ENCODE measurements at regions not wholly inside any gene's neighbourhood (a gene's known extent, or its start where the extent isn't known, plus 50 kb on each side); places are given as distances from the start of the nearest gene placed in this dataset.

GRCh38 chr2:221006084-221006483 is 566.0 kb downstream of the EPHA4 start:
- Mint-ChIP-seq H3K27ac (ENCODE audit: unreplicated experiment) (no peak overlapping the region), H3K4me3 (no peak overlapping the region), H3K4me1 (no peaks in the 10 kb centered on the region), H3K36me3 (ENCODE audit: low read depth) (no peaks in the 10 kb centered on the region), H3K9me3 (no peaks in the 10 kb centered on the region), H3K27me3 (ENCODE audit: low read depth) (no peaks in the 10 kb centered on the region)
- DNase-seq (ENCODE audit: low read depth, low spot score), result no peak
- no peak for TF ChIP-seq CTCF (conservative IDR thresholded peaks at IDR 0.05)

GRCh38 chr2:221016551-221016950 is 555.6 kb downstream of the EPHA4 start:
- no peaks in the 10 kb centered on the region for H3K27me3 Mint-ChIP-seq (ENCODE audit: low read depth)
- H3K4me1 Mint-ChIP-seq, result no peaks in the 10 kb centered on the region
- no peaks in the 10 kb centered on the region for H3K9me3 Mint-ChIP-seq
- no peaks in the 10 kb centered on the region for H3K36me3 Mint-ChIP-seq (ENCODE audit: low read depth)
- no peak for TF ChIP-seq CTCF (conservative IDR thresholded peaks at IDR 0.05)
- H3K27ac Mint-ChIP-seq (ENCODE audit: unreplicated experiment), result no peak overlapping the region
- DNase-seq (ENCODE audit: low read depth, low spot score), result no peak
- no peak overlapping the region for H3K4me3 Mint-ChIP-seq

DNA sequence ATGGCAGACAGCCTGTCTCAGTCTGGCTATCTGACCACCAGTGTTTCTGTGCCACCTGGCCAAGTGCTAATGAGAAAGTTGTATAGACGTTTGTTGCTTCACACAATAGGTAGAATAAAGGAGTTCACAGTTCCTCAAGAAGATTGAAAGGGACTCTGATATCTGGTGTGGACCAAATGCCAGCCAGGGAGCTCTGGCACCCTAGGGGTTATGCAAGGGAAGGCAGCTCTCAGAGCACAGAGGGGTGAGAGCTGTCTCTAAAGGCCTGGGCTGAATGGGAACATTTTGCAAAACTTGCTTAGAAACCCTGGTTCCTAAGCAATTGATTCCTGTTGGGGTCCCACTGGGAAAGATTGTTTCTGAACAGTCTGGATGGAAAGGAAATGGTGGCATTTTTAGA is 553.8 kb downstream of the EPHA4 start:
- Mint-ChIP-seq H3K4me1 (no peaks in the 10 kb centered on the region), H3K27ac (ENCODE audit: unreplicated experiment) (no peak overlapping the region), H3K36me3 (ENCODE audit: low read depth) (no peaks in the 10 kb centered on the region), H3K9me3 (no peaks in the 10 kb centered on the region), H3K27me3 (ENCODE audit: low read depth) (no peaks in the 10 kb centered on the region), H3K4me3 (no peak overlapping the region)
- no peak for TF ChIP-seq CTCF (conservative IDR thresholded peaks at IDR 0.05)
- DNase-seq (ENCODE audit: low read depth, low spot score), result no peak

DNA sequence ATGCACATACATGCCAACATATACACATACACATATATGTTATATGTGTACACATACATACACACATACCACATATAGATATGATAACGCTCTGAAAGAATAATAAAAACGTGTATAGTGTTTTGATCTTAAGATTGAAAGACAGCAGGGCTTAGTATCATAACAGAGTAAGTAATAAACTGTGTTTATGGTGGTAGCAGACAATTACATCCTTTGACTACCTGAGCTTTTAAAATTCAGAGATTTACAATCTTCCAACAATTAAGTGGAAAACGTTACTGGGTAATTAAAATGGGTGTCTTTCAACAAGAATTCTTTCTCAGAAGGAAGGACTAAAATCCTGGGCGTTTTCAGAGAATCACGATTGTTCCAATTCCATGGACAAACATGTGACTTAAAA is 552.4 kb downstream of the EPHA4 start:
- no peak for TF ChIP-seq CTCF (conservative IDR thresholded peaks at IDR 0.05)
- no peaks in the 10 kb centered on the region for H3K9me3 Mint-ChIP-seq
- no peaks in the 10 kb centered on the region for H3K4me1 Mint-ChIP-seq
- H3K27ac Mint-ChIP-seq (ENCODE audit: unreplicated experiment), result no peak overlapping the region
- H3K36me3 Mint-ChIP-seq (ENCODE audit: low read depth), result no peaks in the 10 kb centered on the region
- H3K4me3 Mint-ChIP-seq, result no peak overlapping the region
- DNase-seq (ENCODE audit: low read depth, low spot score), result no peak
- no peaks in the 10 kb centered on the region for H3K27me3 Mint-ChIP-seq (ENCODE audit: low read depth)

DNA sequence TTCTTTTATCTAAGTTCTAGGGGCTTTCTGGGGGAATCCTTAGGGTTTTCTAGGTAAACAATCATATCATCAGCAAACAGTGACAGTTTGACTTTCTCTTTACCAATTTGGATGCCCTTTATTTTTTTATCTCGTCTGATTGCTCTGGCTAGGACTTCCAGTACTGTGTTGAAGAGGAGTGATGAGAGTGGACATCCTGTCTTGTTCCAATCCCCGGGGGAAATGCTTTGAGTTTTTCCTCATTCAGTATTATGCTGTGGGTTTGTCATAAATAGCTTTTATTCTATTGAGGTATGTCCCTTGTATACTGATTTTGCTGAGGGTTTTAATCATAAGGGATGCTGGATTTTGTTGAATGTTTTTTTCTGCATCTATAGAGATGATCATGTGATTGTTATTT is 549.5 kb downstream of the EPHA4 start:
- H3K27ac Mint-ChIP-seq (ENCODE audit: unreplicated experiment), result no peak overlapping the region
- DNase-seq (ENCODE audit: low read depth, low spot score), result no peak
- no peaks in the 10 kb centered on the region for H3K9me3 Mint-ChIP-seq
- H3K4me3 Mint-ChIP-seq, result no peak overlapping the region
- TF ChIP-seq CTCF (conservative IDR thresholded peaks at IDR 0.05), result no peak
- H3K4me1 Mint-ChIP-seq, result no peaks in the 10 kb centered on the region
- no peaks in the 10 kb centered on the region for H3K27me3 Mint-ChIP-seq (ENCODE audit: low read depth)
- H3K36me3 Mint-ChIP-seq (ENCODE audit: low read depth), result no peaks in the 10 kb centered on the region

GRCh38 chr2:221025398-221025797 is 546.7 kb downstream of the EPHA4 start:
- H3K27me3 Mint-ChIP-seq (ENCODE audit: low read depth), result no peaks in the 10 kb centered on the region
- TF ChIP-seq CTCF (conservative IDR thresholded peaks at IDR 0.05), result no peak
- no peak for DNase-seq (ENCODE audit: low read depth, low spot score)
- no peaks in the 10 kb centered on the region for H3K36me3 Mint-ChIP-seq (ENCODE audit: low read depth)
- H3K4me3 Mint-ChIP-seq, result no peak overlapping the region
- no peaks in the 10 kb centered on the region for H3K4me1 Mint-ChIP-seq
- H3K9me3 Mint-ChIP-seq, result peaks cover 3% of the 10 kb centered on the region
- no peak overlapping the region for H3K27ac Mint-ChIP-seq (ENCODE audit: unreplicated experiment)
